Thyroid gland (tissue), 4 donors: ENCODE measurements at regions not wholly inside any gene's neighbourhood (a gene's known extent, or its start where the extent isn't known, plus 50 kb on each side); places are given as distances from the start of the nearest gene placed in this dataset.
"Not testable (repeated sequence)": the region's sequence is repeated elsewhere in the genome, so short reads cannot be mapped to it uniquely, and the experiment has no call there.

Source experiments
- DNase-seq, 2 donors: peaks; one replicate each; pipeline ENCODE4 v3.0.0-alpha.2; 2019
- H3K27ac ChIP-seq, 3 donors: fragments of 200-600 bp; sonication (generic); 1 replicate in 2 of 3; 2 replicates in 1 of 3; pipeline ENCODE4 v1.5.1; 2016 to 2019; ENCODE audit warnings: mild to moderate bottlenecking in 1 of 3, moderate library complexity in 1 of 3
- H3K27me3 ChIP-seq: fragments of 200-600 bp; sonication (generic); one replicate; pipeline ENCODE4 v1.5.1; 2019
- H3K36me3 ChIP-seq, 2 donors: fragments of 200-600 bp; sonication (generic); one replicate each; pipeline ENCODE4 v1.5.1; 2016 to 2019
- H3K4me1 ChIP-seq, 2 donors: fragments of 200-600 bp; sonication (generic); one replicate each; pipeline ENCODE4 v1.5.1; 2017 to 2019
- H3K4me3 ChIP-seq, 3 donors: fragments of 200-600 bp; sonication (generic); replicated peaks in 1 of 3; 1 replicate in 2 of 3; 2 replicates in 1 of 3; pipeline ENCODE4 v1.5.1; 2016; ENCODE audit warnings: mild to moderate bottlenecking in 1 of 3
- H3K9me3 ChIP-seq: fragments of 200-600 bp; sonication (generic); one replicate; pipeline ENCODE4 v1.5.1; 2017
- POLR2A ChIP-seq, 2 donors: fragments of 450-650 bp; IDR thresholded peaks; one replicate each; pipeline ENCODE4 v1.6.1; 2017; ENCODE audit warnings: antibody characterized with exemption in 2 of 2, mild to moderate bottlenecking in 2 of 2, moderate library complexity in 1 of 2
- WGBS, 2 donors: methylation state at CpG; one replicate each; pipeline ENCODE4 v1.1.5; 2017; 5-methylcytosine and 5-hydroxymethylcytosine counted together
- intact Hi-C: fragments of 100-400 bp; cut with DNase I; formaldehyde crosslinking; loops from one replicate; pipeline ENCODE4 v1.15.1; 2023
- TF ChIP-seq, protein P1 (sequence below), 6 experiments: fragments of 200-600 bp in 3 of 6; fragments of 450-650 bp in 3 of 6; sonication (generic) in 3 of 6; IDR thresholded peaks; one replicate each; pipeline ENCODE4 v1.5.1; 2016 to 2019; ENCODE audit warnings: antibody characterized with exemption in 6 of 6, mild to moderate bottlenecking in 2 of 6, inconsistent platforms in 1 of 6, moderate library complexity in 1 of 6

GRCh38 chr1:104195395-104195794 is 445.7 kb downstream of the AMY1C start:
- Histone ChIP-seq H3K36me3 (no peaks in the 10 kb centered on the region), H3K4me1 (no peaks in the 10 kb centered on the region), H3K27me3 (no peaks in the 10 kb centered on the region), H3K9me3 (no peaks in the 10 kb centered on the region), H3K27ac (no peak overlapping the region), H3K4me3 (no peak overlapping the region)
- no peak for DNase-seq
- intact Hi-C loops = no loop called here
- TF ChIP-seq, protein P1, sequence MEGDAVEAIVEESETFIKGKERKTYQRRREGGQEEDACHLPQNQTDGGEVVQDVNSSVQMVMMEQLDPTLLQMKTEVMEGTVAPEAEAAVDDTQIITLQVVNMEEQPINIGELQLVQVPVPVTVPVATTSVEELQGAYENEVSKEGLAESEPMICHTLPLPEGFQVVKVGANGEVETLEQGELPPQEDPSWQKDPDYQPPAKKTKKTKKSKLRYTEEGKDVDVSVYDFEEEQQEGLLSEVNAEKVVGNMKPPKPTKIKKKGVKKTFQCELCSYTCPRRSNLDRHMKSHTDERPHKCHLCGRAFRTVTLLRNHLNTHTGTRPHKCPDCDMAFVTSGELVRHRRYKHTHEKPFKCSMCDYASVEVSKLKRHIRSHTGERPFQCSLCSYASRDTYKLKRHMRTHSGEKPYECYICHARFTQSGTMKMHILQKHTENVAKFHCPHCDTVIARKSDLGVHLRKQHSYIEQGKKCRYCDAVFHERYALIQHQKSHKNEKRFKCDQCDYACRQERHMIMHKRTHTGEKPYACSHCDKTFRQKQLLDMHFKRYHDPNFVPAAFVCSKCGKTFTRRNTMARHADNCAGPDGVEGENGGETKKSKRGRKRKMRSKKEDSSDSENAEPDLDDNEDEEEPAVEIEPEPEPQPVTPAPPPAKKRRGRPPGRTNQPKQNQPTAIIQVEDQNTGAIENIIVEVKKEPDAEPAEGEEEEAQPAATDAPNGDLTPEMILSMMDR (IDR thresholded peaks at IDR 0.05) = no peak
- no peak for TF ChIP-seq POLR2A (IDR thresholded peaks at IDR 0.05)

DNA sequence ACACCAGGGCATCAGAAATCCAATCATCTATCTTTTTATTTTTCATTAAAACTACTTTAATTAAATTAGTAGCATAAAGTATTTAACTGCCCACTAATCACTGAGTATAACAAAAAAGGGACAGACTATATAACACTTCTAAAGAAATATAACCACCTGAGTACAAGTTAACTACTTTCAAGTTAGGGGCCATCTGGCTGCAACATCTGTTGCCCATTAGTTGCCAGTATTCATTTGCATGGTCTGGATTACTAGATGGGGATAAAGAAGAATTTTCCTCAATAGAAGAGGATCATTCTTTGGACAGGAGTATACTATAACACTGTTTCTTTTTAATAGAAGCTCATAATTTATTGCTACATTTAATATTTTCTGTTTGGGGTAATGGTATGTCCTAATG is 446.4 kb downstream of the AMY1C start:
- TF ChIP-seq, protein P1 (IDR thresholded peaks at IDR 0.05) = no peak
- no peak for TF ChIP-seq POLR2A (IDR thresholded peaks at IDR 0.05)
- no peaks in the 10 kb centered on the region for H3K36me3 ChIP-seq
- no peak overlapping the region for H3K4me3 ChIP-seq
- no peaks in the 10 kb centered on the region for H3K4me1 ChIP-seq
- DNase-seq = no peak
- H3K27ac ChIP-seq = no peak overlapping the region
- no peaks in the 10 kb centered on the region for H3K9me3 ChIP-seq
- intact Hi-C loops = no loop called here
- H3K27me3 ChIP-seq = no peaks in the 10 kb centered on the region

DNA sequence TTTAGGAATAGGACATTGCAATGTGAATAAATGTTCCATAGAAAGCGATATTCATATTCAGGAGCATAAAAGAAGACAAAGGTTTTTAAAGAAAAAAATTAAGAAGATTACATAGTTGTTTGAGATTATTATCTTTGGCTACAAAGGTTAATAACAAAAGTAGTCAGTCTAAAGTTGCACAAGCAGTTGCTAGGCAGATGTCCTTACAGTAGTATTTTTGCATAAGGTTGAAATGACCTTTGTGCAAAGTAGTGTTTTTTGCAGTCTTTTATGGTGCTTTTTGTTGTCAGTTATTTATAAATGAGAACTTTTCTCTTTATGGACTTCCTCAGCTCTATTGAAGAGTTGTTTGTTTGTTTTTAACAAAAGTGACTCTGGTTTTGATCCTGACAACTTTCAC is 447.8 kb downstream of the AMY1C start:
- Histone ChIP-seq H3K36me3 (no peaks in the 10 kb centered on the region), H3K4me3 (no peak overlapping the region), H3K27ac (no peak overlapping the region), H3K4me1 (no peaks in the 10 kb centered on the region), H3K27me3 (no peaks in the 10 kb centered on the region), H3K9me3 (no peaks in the 10 kb centered on the region)
- intact Hi-C loops = no loop called here
- no peak for DNase-seq
- TF ChIP-seq, protein P1 (IDR thresholded peaks at IDR 0.05) = no peak
- TF ChIP-seq POLR2A (IDR thresholded peaks at IDR 0.05) = no peak
- WGBS, 2 donors = 81 to 83% methylated on average over 1 of the region's 1 CpG

GRCh38 chr1:104212239-104212638 is 462.5 kb downstream of the AMY1C start:
- Histone ChIP-seq H3K27me3 (no peaks in the 10 kb centered on the region), H3K4me3 (no peak overlapping the region), H3K9me3 (no peaks in the 10 kb centered on the region), H3K36me3 (no peaks in the 10 kb centered on the region), H3K4me1 (no peaks in the 10 kb centered on the region), H3K27ac (no peak overlapping the region)
- TF ChIP-seq, protein P1 (IDR thresholded peaks at IDR 0.05) = no peak
- TF ChIP-seq POLR2A (IDR thresholded peaks at IDR 0.05) = no peak
- 86 to 91% methylated on average over 1 of the region's 1 CpG for WGBS, 2 donors
- intact Hi-C loops = no loop called here
- no peak for DNase-seq

GRCh38 chr1:104217395-104217986 is 467.8 kb downstream of the AMY1C start:
- H3K4me3 ChIP-seq, H3K27me3 ChIP-seq, H3K4me1 ChIP-seq, H3K9me3 ChIP-seq, intact Hi-C loops, H3K36me3 ChIP-seq, H3K27ac ChIP-seq, DNase-seq: not testable (repeated sequence)
- WGBS, 2 donors = 90 to 93% methylated on average over 8 to 17 of the region's 28 CpGs

DNA sequence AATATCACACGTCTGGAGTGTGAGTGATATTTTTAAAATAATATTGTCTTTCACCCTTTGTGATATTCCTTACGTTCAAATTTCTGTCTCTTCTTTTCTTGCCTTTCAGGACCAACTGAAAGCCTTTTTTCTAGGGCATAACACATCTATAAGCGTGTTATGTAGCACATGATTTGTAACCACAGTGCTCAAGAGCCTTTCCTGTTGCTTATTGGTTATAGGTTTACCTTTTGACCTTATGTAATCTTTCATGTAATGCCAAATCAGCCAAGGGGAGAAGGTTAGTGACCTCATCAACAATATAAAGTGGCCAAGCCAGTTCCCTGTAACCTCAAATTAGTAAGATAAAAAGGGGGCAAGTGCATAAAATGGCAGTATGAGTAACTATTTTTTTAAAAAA is 480.2 kb downstream of the AMY1C start:
- H3K36me3 ChIP-seq = no peaks in the 10 kb centered on the region
- intact Hi-C loops = no loop called here
- 60 to 68% methylated on average over 3 of the region's 3 CpGs for WGBS, 2 donors
- DNase-seq = no peak
- no peak overlapping the region for H3K27ac ChIP-seq
- no peaks in the 10 kb centered on the region for H3K4me1 ChIP-seq
- TF ChIP-seq, protein P1 (IDR thresholded peaks at IDR 0.05) = no peak
- no peak for TF ChIP-seq POLR2A (IDR thresholded peaks at IDR 0.05)
- no peaks in the 10 kb centered on the region for H3K9me3 ChIP-seq
- H3K27me3 ChIP-seq = no peaks in the 10 kb centered on the region
- H3K4me3 ChIP-seq = no peak overlapping the region
